ENCODE measurements at regions not wholly inside any gene's neighbourhood (a gene's known extent, or its start where the extent isn't known, plus 50 kb on each side); places are given as distances from the start of the nearest gene placed in this dataset.

DNA sequence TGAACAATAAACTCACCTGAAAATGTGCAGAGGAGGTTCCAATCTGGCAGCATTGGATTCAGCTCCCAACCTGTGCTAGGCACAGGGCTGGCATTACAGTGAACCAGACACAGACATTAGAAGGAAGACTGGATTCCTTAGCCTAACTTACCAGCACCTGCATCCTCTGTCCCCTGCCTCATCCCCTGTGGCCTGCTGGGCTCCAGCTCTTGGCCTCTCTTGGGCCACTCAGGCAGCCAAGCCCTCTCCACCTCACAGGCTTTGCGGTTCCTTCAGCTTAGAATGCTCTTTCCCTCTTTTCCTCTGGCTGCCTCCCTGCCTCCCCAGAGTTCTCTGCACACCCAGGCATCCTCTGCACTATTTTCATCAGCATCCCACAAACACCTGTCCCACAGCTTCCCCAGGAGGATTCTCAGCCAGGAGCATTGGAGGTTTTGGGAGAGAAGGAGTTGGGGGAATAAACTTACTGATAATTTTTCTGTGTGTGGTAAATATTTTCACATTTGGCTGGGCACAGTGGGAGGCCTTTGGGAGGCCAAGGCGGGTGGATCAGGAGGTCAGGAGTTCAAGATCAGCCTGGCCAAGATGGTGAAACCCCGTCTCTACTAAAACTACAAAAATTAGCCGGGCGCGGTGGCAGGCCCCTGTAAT, 132.0 kb downstream of the INHBB start:
- TF ChIP-seq, protein P1, sequence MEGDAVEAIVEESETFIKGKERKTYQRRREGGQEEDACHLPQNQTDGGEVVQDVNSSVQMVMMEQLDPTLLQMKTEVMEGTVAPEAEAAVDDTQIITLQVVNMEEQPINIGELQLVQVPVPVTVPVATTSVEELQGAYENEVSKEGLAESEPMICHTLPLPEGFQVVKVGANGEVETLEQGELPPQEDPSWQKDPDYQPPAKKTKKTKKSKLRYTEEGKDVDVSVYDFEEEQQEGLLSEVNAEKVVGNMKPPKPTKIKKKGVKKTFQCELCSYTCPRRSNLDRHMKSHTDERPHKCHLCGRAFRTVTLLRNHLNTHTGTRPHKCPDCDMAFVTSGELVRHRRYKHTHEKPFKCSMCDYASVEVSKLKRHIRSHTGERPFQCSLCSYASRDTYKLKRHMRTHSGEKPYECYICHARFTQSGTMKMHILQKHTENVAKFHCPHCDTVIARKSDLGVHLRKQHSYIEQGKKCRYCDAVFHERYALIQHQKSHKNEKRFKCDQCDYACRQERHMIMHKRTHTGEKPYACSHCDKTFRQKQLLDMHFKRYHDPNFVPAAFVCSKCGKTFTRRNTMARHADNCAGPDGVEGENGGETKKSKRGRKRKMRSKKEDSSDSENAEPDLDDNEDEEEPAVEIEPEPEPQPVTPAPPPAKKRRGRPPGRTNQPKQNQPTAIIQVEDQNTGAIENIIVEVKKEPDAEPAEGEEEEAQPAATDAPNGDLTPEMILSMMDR (conservative IDR thresholded peaks at IDR 0.05; ENCODE audit: control insufficient read depth, insufficient read depth, low read depth, low read length) = no peak
- H3K4me3 ChIP-seq (ENCODE audit: control insufficient read depth, low read depth, low read length) = no peak overlapping the region
- no peak for DNase-seq (ENCODE audit: low read depth)

DNA sequence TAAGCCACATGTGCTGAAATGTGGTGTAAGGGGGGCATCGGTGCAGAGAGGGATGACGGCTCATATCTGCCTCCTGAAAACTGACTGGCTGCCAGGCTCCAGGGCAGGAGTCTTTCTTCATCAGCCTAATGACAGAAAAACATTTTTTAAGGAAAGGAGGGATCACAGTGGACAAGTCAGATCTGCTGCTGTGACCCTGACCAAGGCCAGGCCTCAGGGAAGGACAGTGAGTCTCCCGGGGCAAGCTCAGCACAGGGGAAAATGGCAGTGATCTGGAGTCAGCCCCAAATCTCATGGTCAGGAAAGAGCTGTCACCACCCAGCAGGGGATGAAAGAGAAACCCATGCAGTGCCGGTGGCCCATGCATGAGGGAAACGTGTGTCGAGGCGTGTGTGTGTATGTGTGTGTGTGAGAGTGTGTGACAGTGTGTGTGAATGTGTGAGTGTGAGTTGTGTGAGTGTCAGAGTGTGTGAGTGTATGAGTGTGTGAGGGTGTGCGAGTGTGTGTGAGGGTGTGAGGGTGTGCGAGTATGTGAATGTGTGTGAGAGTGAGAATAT, 134.5 kb downstream of the INHBB start:
- no peak for DNase-seq (ENCODE audit: low read depth)
- H3K4me3 ChIP-seq (ENCODE audit: control insufficient read depth, low read depth, low read length) = no peak overlapping the region
- TF ChIP-seq, protein P1 (conservative IDR thresholded peaks at IDR 0.05; ENCODE audit: control insufficient read depth, insufficient read depth, low read depth, low read length) = no peak

DNA sequence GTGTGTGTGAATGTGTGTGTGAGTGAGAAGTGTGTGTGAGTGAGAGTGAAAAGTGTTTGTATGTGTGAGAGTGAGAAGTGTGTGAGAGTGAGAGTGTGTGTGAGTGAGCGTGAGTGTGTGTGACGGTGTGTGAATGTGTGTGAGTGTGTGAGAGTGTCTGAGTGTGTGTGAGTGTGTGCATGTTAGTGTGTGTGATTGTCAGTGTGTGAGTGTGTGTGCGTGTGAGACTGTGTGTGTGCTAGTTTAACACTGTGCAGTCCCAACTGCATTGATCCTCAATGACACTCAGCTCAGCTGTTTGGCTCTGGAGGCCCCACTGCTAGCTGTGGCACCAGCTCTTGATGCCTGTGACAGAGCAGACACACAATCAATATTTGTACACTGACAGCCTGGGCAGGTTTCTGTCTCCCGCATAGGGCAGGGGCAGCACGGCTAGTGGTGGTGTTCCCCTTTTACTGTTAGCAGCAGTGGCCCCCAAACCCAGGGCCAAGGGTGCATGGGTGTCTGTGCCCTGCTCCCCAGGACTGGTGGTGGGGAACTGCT, 135.0 kb downstream of the INHBB start:
- TF ChIP-seq, protein P1 (conservative IDR thresholded peaks at IDR 0.05; ENCODE audit: control insufficient read depth, insufficient read depth, low read depth, low read length) = no peak
- DNase-seq (ENCODE audit: low read depth) = no peak
- H3K4me3 ChIP-seq (ENCODE audit: control insufficient read depth, low read depth, low read length) = no peak overlapping the region

DNA sequence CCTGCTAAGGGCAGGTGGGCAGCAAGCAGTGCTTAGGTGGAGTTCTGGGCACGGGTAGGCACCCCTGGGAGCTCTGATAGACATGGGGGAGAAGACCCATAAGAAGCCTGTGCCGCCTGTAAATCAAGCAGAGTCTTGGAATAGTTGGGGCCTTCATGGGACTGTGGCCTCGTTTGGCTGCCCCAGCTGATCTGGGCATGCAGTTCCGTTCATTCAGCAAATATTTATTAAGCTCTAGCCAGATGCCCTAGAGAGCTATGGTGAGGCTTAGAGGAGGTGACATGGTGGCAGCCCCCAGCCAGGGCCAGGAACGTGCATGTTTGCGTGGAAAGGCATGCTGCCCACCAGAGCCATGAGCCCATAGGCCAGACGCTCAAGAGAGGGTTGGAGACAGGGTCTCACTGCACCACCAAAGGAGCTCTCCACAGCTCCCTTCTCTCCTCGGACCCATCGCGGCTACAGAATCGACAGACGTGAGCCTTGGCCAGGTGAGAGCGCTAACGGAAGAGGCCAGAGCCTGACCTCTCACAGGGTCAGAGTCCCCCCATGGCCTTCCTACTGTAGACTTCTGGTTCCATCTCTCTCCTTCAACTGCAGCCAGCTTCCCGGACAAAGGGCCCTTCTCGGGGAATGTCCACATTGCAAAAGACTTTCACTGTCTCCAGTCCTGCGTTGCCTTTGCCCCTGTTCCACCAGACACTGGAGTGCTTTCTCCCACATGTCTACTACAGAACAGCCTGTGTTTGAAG, 135.7 kb downstream of the INHBB start:
- TF ChIP-seq, protein P1 (conservative IDR thresholded peaks at IDR 0.05; ENCODE audit: control insufficient read depth, insufficient read depth, low read depth, low read length) = no peak
- no peak for DNase-seq (ENCODE audit: low read depth)
- no peak overlapping the region for H3K4me3 ChIP-seq (ENCODE audit: control insufficient read depth, low read depth, low read length)

DNA sequence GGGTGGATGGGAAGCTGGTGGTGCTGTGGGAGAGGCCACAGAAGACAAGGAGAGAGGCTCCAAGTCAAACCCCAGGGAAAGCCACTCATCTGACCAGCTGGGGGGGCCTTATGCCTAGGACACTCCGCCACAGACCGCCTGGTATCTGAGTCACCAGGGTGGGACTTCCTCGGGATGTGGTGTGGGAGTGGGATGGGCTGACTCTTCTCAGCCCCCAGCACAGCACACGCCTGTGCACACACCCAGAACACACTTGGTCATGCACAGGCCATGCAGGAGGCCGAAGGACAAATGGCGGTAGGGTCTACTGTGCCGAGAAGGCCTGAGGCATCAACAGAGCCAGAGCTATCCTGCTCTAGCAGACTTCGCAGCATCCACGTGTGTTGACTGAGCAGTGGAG, 136.4 kb downstream of the INHBB start:
- no peak overlapping the region for H3K4me3 ChIP-seq (ENCODE audit: control insufficient read depth, low read depth, low read length)
- no peak for DNase-seq (ENCODE audit: low read depth)
- TF ChIP-seq, protein P1 (conservative IDR thresholded peaks at IDR 0.05; ENCODE audit: control insufficient read depth, insufficient read depth, low read depth, low read length) = no peak

DNA sequence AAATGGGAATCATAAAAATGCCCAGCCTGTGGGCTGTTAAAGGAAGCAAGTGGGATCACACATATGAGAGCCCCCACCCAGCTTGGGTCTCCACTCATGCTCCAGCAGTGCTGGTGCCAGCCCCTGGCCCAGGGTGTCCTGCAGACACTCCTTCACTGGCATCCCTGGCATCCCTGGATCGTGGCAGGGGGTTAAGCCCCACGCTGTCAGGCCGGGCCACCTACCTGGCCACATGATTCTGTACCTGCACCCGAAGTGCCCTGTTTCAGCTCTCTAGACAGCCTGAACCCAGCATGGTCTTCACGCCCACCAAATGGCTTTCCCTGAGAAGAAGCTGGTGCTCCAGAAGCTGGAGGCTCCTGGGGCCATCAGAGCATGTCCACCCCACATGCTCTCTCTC, 137.4 kb downstream of the INHBB start:
- H3K4me3 ChIP-seq (ENCODE audit: control insufficient read depth, low read depth, low read length) = no peak overlapping the region
- no peak for DNase-seq (ENCODE audit: low read depth)
- TF ChIP-seq, protein P1 (conservative IDR thresholded peaks at IDR 0.05; ENCODE audit: control insufficient read depth, insufficient read depth, low read depth, low read length) = no peak
